NCI-H187 treated with DMSO at 0.1 percent for 48 hours (cell line): ENCODE measurements at regions not wholly inside any gene's neighbourhood (a gene's known extent, or its start where the extent isn't known, plus 50 kb on each side); places are given as distances from the start of the nearest gene placed in this dataset.
A peak's percentile ranks its signal among the peaks of the same experiment; 100 is the strongest.
"Not testable (repeated sequence)": the region's sequence is repeated elsewhere in the genome, so short reads cannot be mapped to it uniquely, and the experiment has no call there.

Source experiments
- DNase-seq: peaks from one replicate; lab custom pipeline; 2025; lab: John Stamatoyannopoulos, UW

GRCh38 chr5:100641833-100642232 lies 106.7 kb downstream of the FAM174A start:
- DNase-seq = no peak

GRCh38 chr5:100643473-100643872 lies 108.3 kb downstream of the FAM174A start:
- no peak for DNase-seq

- peak; percentile 68 for DNase-seq
These were observed 109.0 kb downstream of the FAM174A start for GRCh38 chr5:100644185-100644584.

GRCh38 chr5:100644776-100645175 lies 109.6 kb downstream of the FAM174A start:
- DNase-seq = no peak

- DNase-seq = no peak
These were observed 110.8 kb downstream of the FAM174A start for GRCh38 chr5:100646011-100646410.

- DNase-seq = no peak
These were observed 111.5 kb downstream of the FAM174A start for GRCh38 chr5:100646691-100647090.

- DNase-seq = no peak
These were observed 112.5 kb downstream of the FAM174A start for GRCh38 chr5:100647461-100648230.

GRCh38 chr5:100654895-100655294 lies 119.7 kb downstream of the FAM174A start:
- DNase-seq = no peak

GRCh38 chr5:100656771-100657170 lies 121.6 kb downstream of the FAM174A start:
- DNase-seq = not testable (repeated sequence)

GRCh38 chr5:100659080-100659795 lies 124.1 kb downstream of the FAM174A start:
- DNase-seq = no peak

- DNase-seq = no peak
These were observed 129.0 kb downstream of the FAM174A start for GRCh38 chr5:100664140-100664539.

- no peak for DNase-seq
These were observed 132.0 kb downstream of the FAM174A start for GRCh38 chr5:100667161-100667630.

GRCh38 chr5:100668511-100668910 lies 133.3 kb downstream of the FAM174A start:
- no peak for DNase-seq

GRCh38 chr5:100676817-100677631 lies 141.8 kb downstream of the FAM174A start:
- DNase-seq = no peak

- no peak for DNase-seq
These were observed 147.5 kb downstream of the FAM174A start for GRCh38 chr5:100682625-100683024.

GRCh38 chr5:100683881-100684280 lies 148.7 kb downstream of the FAM174A start:
- no peak for DNase-seq

- DNase-seq = not testable (repeated sequence)
These were observed 149.9 kb downstream of the FAM174A start for GRCh38 chr5:100685122-100685521.

- DNase-seq = not testable (repeated sequence)
These were observed 153.7 kb downstream of the FAM174A start for GRCh38 chr5:100688834-100689233.

GRCh38 chr5:100690036-100690560 lies 154.9 kb downstream of the FAM174A start:
- DNase-seq = no peak

GRCh38 chr5:100691085-100691484 lies 155.9 kb downstream of the FAM174A start:
- DNase-seq = no peak

- DNase-seq = no peak
These were observed 156.4 kb downstream of the FAM174A start for GRCh38 chr5:100691548-100691947.

- DNase-seq = no peak
These were observed 158.3 kb downstream of the FAM174A start for GRCh38 chr5:100693481-100693880.
